Medulla oblongata (tissue), 1 donor: ENCODE measurements at regions not wholly inside any gene's neighbourhood (a gene's known extent, or its start where the extent isn't known, plus 50 kb on each side); places are given as distances from the start of the nearest gene placed in this dataset.
"Not testable (repeated sequence)": the region's sequence is repeated elsewhere in the genome, so short reads cannot be mapped to it uniquely, and the experiment has no call there.

ENCODE experiments used
- DNase-seq: peaks from one replicate; pipeline ENCODE4 v3.0.0-alpha.2; 2015; ENCODE audit errors: extremely low spot score

- DNase-seq, result no peak
Measured at GRCh38 chr10:43939389-43939938, 290.8 kb upstream of the ZNF32 start.

- no peak for DNase-seq
Measured at GRCh38 chr10:43938810-43939209, 290.1 kb upstream of the ZNF32 start.

- DNase-seq, result no peak
Measured at GRCh38 chr10:43931308-43931930, 282.7 kb upstream of the ZNF32 start.

- no peak for DNase-seq
Measured at GRCh38 chr10:43930777-43931176, 282.1 kb upstream of the ZNF32 start.

GRCh38 chr10:43930243-43930642, 281.6 kb upstream of the ZNF32 start:
- DNase-seq, result no peak

- no peak for DNase-seq
Measured at GRCh38 chr10:43929122-43929521, 280.4 kb upstream of the ZNF32 start.

GRCh38 chr10:43928425-43928968, 279.8 kb upstream of the ZNF32 start:
- DNase-seq, result no peak

GRCh38 chr10:43926875-43927406, 278.3 kb upstream of the ZNF32 start:
- DNase-seq, result no peak

- no peak for DNase-seq
Measured at GRCh38 chr10:43926371-43926770, 277.7 kb upstream of the ZNF32 start.

- DNase-seq, result no peak
Measured at GRCh38 chr10:43925793-43926192, 277.1 kb upstream of the ZNF32 start.

- DNase-seq, result no peak
Measured at GRCh38 chr10:43923328-43923727, 274.6 kb upstream of the ZNF32 start.

- DNase-seq, result no peak
Measured at GRCh38 chr10:43922335-43923280, 273.9 kb upstream of the ZNF32 start.

- DNase-seq, result no peak
Measured at GRCh38 chr10:43921881-43922280, 273.2 kb upstream of the ZNF32 start.

- no peak for DNase-seq
Measured at GRCh38 chr10:43921478-43921877, 272.8 kb upstream of the ZNF32 start.

GRCh38 chr10:43920236-43920758, 271.6 kb upstream of the ZNF32 start:
- not testable (repeated sequence) for DNase-seq

- no peak for DNase-seq
Measured at GRCh38 chr10:43913676-43914235, 265.1 kb upstream of the ZNF32 start.

GRCh38 chr10:43912469-43912868, 263.8 kb upstream of the ZNF32 start:
- DNase-seq, result no peak

GRCh38 chr10:43906490-43906889, 257.8 kb upstream of the ZNF32 start:
- DNase-seq, result no peak

- DNase-seq, result no peak
Measured at GRCh38 chr10:43905512-43906236, 257.0 kb upstream of the ZNF32 start.

- no peak for DNase-seq
Measured at GRCh38 chr10:43904844-43905243, 256.2 kb upstream of the ZNF32 start.

GRCh38 chr10:43904301-43904700, 255.6 kb upstream of the ZNF32 start:
- DNase-seq, result no peak
